Iris pigment epithelial cell (primary cell): ENCODE measurements at regions not wholly inside any gene's neighbourhood (a gene's known extent, or its start where the extent isn't known, plus 50 kb on each side); places are given as distances from the start of the nearest gene placed in this dataset.
A peak's percentile ranks its signal among the peaks of the same experiment; 100 is the strongest.
"Not testable (repeated sequence)": the region's sequence is repeated elsewhere in the genome, so short reads cannot be mapped to it uniquely, and the experiment has no call there.

ENCODE experiments used
- DNase-seq: peaks from one replicate; pipeline ENCODE4 v3.0.0-alpha.2; 2011; ENCODE audit warnings: low read depth

- no peak for DNase-seq
Measured at GRCh38 chr21:35982717-35983116, 77.6 kb downstream of the SETD4 start.

- DNase-seq, result no peak
Measured at GRCh38 chr21:35981514-35982070, 78.7 kb downstream of the SETD4 start.

- no peak for DNase-seq
Measured at GRCh38 chr21:35980821-35981220, 79.5 kb downstream of the SETD4 start.

- DNase-seq, result not testable (repeated sequence)
Measured at GRCh38 chr21:35977860-35978259, 82.5 kb downstream of the SETD4 start.

GRCh38 chr21:35976929-35977328 is 83.4 kb downstream of the SETD4 start:
- no peak for DNase-seq

- DNase-seq, result no peak
Measured at GRCh38 chr21:35976481-35976880, 83.8 kb downstream of the SETD4 start.

- DNase-seq, result peak; percentile 49
Measured at GRCh38 chr21:35974775-35975174, 85.6 kb downstream of the SETD4 start.

GRCh38 chr21:35971824-35972223 is 88.5 kb downstream of the SETD4 start:
- no peak for DNase-seq

GRCh38 chr21:35969281-35969680 is 91.0 kb downstream of the SETD4 start:
- no peak for DNase-seq

GRCh38 chr21:35968564-35968963 is 91.8 kb downstream of the SETD4 start:
- DNase-seq, result no peak

- DNase-seq, result no peak
Measured at GRCh38 chr21:35965699-35966098, 94.6 kb downstream of the SETD4 start.

GRCh38 chr21:35963920-35964451 is 96.3 kb downstream of the SETD4 start:
- DNase-seq, result no peak

GRCh38 chr21:35962917-35963316 is 97.4 kb downstream of the SETD4 start:
- DNase-seq, result no peak

- DNase-seq, result no peak
Measured at GRCh38 chr21:35954066-35954465, 106.3 kb downstream of the SETD4 start.

- peak; percentile 28 for DNase-seq
Measured at GRCh38 chr21:35953597-35953996, 106.7 kb downstream of the SETD4 start.

- no peak for DNase-seq
Measured at GRCh38 chr21:35952651-35953340, 107.5 kb downstream of the SETD4 start.

- DNase-seq, result no peak
Measured at GRCh38 chr21:35948982-35949381, 111.3 kb downstream of the SETD4 start.

- DNase-seq, result no peak
Measured at GRCh38 chr21:35945089-35945671, 115.1 kb downstream of the SETD4 start.

GRCh38 chr21:35943752-35944151 is 116.6 kb downstream of the SETD4 start:
- DNase-seq, result no peak

GRCh38 chr21:35942211-35943144 is 117.8 kb downstream of the SETD4 start:
- no peak for DNase-seq

- peak; percentile 81 for DNase-seq
Measured at GRCh38 chr21:35940074-35940927, 120.0 kb downstream of the SETD4 start.
